Calu3 (cell line): ENCODE measurements at regions not wholly inside any gene's neighbourhood (a gene's known extent, or its start where the extent isn't known, plus 50 kb on each side); places are given as distances from the start of the nearest gene placed in this dataset.
"Not testable (repeated sequence)": the region's sequence is repeated elsewhere in the genome, so short reads cannot be mapped to it uniquely, and the experiment has no call there.

Experiments
- BruUV-seq: library from RNA; stranded (reverse); fragments of 400-500 nt; replicated peaks from 2 replicates; lab custom pipeline; 2021; lab: Mats Ljungman, UMichigan
- CTCF ChIA-PET: fragments of 300-600 bp; sonication (Branson Sonifier 250); formaldehyde crosslinking; loops from one replicate; lab custom pipeline; 2022; ENCODE audit warnings: antibody characterized with exemption; lab: Charles Lee
- DNase-seq: peaks from one replicate; pipeline ENCODE4 v3.0.0; 2022
- H3K27ac Mint-ChIP-seq: one replicate; pipeline ENCODE4 v1.8.0; 2022; ENCODE audit warnings: mixed read lengths; ENCODE audit not compliant: unreplicated experiment
- H3K27me3 Mint-ChIP-seq: one replicate; pipeline ENCODE4 v1.8.0; 2022; ENCODE audit warnings: mixed read lengths; ENCODE audit not compliant: unreplicated experiment
- H3K36me3 Mint-ChIP-seq: one replicate; pipeline ENCODE4 v1.8.0; 2022; ENCODE audit warnings: mild to moderate bottlenecking, moderate library complexity, mixed read lengths; ENCODE audit not compliant: insufficient read depth, unreplicated experiment
- H3K4me1 Mint-ChIP-seq: one replicate; pipeline ENCODE4 v1.8.0; 2022; ENCODE audit warnings: mild to moderate bottlenecking, low read depth, mixed read lengths; ENCODE audit not compliant: unreplicated experiment
- H3K4me3 Mint-ChIP-seq: one replicate; pipeline ENCODE4 v1.8.0; 2022; ENCODE audit warnings: mild to moderate bottlenecking, low read depth, moderate library complexity, mixed read lengths; ENCODE audit not compliant: unreplicated experiment
- H3K9me3 Mint-ChIP-seq: one replicate; pipeline ENCODE4 v1.8.0; 2022; ENCODE audit warnings: low read depth, mixed read lengths; ENCODE audit not compliant: unreplicated experiment
- intact Hi-C: fragments of 100-400 bp; cut with micrococcal nuclease; formaldehyde crosslinking; loops from one replicate; pipeline ENCODE4 v1.10.0; 2022; ENCODE audit not compliant: unreplicated experiment
- TF ChIP-seq, protein P1 (sequence below): fragments of 200-600 bp; IDR thresholded peaks from one replicate; pipeline ENCODE4 v1.8.0; 2022; ENCODE audit warnings: antibody characterized with exemption; ENCODE audit not compliant: unreplicated experiment

DNA sequence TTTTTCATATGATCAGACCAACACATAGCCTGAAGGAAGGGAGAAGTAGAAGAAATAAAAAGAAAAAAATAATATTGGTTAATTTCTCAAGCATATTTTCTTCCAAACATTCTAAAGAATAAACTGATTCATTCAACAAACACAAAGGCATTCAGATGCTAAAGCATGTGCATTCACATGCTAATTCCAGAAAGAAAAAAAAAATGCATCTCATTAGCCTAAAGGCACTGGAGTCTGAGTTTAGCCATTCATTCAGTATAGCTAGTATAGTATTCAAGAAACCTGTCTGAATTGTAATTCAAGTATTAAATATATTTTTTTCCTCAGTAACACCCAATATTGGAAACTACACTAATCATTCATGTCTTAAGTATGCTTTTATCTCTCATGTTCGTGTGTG is 61.0 kb upstream of the FER start:
- peaks cover 23% of the 10 kb centered on the region for H3K4me1 Mint-ChIP-seq
- CTCF ChIA-PET = interaction anchor here (0.8 to 1.1 kb wide), 2 partner anchors 14 to 29 kb away, joined by 3 to 5 read pairs; no protein-coding TSS in a partner anchor
- no peak for DNase-seq
- H3K9me3 Mint-ChIP-seq = no peaks in the 10 kb centered on the region
- peaks cover 5% of the 10 kb centered on the region for H3K36me3 Mint-ChIP-seq
- intact Hi-C loops = no loop called here
- no peak overlapping the region for H3K27ac Mint-ChIP-seq
- H3K4me3 Mint-ChIP-seq = no peak overlapping the region
- no peaks in the 10 kb centered on the region for H3K27me3 Mint-ChIP-seq
- BruUV-seq = no TSS peak
- TF ChIP-seq, protein P1, sequence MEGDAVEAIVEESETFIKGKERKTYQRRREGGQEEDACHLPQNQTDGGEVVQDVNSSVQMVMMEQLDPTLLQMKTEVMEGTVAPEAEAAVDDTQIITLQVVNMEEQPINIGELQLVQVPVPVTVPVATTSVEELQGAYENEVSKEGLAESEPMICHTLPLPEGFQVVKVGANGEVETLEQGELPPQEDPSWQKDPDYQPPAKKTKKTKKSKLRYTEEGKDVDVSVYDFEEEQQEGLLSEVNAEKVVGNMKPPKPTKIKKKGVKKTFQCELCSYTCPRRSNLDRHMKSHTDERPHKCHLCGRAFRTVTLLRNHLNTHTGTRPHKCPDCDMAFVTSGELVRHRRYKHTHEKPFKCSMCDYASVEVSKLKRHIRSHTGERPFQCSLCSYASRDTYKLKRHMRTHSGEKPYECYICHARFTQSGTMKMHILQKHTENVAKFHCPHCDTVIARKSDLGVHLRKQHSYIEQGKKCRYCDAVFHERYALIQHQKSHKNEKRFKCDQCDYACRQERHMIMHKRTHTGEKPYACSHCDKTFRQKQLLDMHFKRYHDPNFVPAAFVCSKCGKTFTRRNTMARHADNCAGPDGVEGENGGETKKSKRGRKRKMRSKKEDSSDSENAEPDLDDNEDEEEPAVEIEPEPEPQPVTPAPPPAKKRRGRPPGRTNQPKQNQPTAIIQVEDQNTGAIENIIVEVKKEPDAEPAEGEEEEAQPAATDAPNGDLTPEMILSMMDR = no peak

DNA sequence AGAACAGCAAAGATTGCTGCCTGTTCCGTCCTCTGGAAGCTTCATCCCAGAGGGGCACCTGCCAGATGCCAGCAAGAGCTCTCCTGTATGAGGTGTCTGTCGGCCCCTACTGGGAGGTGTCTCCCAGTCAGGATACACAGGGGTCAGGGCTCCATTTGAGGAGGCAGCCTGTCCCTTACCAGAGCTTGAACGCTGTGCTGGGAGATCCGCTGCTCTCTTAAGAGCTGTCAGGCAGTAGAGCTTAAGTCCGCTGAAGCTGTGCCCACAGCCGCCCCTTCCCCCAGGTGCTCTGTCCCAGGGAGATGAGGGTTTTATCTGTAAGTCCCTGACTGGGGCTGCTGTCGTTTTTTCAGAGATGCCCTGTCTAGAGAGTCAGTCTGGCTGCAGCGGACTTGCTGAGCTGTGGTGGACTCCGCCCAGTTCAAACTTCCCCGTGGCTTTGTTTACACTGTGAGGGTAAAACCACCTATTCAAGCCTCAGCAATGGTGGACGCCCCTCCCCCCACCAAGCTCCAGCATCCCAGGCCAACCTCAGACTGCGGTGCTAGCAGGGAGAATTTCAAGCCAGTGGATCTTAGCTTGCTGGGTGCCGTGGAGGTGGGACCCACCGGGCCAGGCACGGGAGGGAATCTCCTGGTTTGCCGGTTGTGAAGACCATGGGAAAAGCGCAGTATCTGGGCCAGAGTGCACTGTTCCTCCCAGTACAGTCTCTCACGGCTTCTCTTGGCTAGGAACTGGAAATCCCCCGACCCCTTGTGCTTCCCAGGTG is 62.1 kb upstream of the FER start:
- H3K9me3 Mint-ChIP-seq, H3K27me3 Mint-ChIP-seq, H3K36me3 Mint-ChIP-seq, intact Hi-C loops, H3K27ac Mint-ChIP-seq, BruUV-seq: not testable (repeated sequence)
- Mint-ChIP-seq H3K4me3 (peak overlapping the region; percentile 64), H3K4me1 (peaks cover 23% of the 10 kb centered on the region)
- CTCF ChIA-PET = interaction anchor here (0.6 to 1.5 kb wide), 6 partner anchors 14 to 1180 kb away, joined by 3 to 5 read pairs (median 3); no protein-coding TSS in a partner anchor
- peak; percentile 66 for DNase-seq

DNA sequence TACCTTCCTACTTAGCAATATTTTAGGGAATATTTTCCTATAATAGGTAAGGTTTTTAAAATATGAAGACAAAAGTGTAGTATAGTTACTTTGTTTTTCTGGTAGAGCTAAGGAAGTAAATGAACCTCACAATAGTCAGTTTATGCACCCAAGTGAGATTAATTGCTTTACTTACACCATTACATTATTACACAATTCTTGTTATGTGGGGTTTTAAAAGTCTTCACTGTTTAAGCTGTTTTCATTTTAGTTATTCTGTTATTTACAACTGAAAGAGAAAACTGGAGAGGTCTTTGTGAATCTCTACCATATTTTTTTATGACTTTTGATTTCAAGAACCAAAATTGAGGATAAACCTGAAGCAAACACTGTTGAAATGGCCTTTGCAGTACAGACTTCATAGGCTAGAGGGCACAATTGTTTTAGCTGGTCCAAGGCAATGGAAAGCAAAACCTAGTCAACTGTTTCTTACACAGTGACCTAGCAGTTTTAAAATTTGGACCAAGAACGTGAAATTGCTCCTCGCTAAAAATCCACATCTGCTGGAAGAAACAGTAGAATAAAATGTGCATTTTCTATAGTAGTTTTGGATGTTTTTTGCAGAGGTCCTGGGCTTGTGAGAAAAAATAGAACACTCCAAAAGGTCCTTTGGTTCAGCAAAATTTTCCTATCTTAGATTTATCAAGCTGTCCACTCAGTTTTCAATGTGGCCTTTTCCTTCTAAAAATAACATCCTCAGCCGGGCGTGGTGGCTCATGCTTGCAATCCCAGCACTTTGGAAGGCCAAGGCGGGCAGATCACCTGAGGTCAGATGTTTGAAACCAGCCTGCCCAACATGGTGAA is 66.4 kb upstream of the FER start:
- Mint-ChIP-seq H3K36me3 (peaks cover 5% of the 10 kb centered on the region), H3K27ac (no peak overlapping the region), H3K27me3 (no peaks in the 10 kb centered on the region), H3K4me1 (peaks cover 21% of the 10 kb centered on the region), H3K4me3 (no peak overlapping the region), H3K9me3 (no peaks in the 10 kb centered on the region)
- no TSS peak for BruUV-seq
- intact Hi-C loops = loop anchor here (1.0 to 5.0 kb wide), 5 partner anchors 39 to 1006 kb away; partner anchors contain the start of genes FER and MAN2A1
- DNase-seq = peak; percentile 57
- TF ChIP-seq, protein P1 = peak; percentile 66
- CTCF ChIA-PET = interaction anchor here (0.5 to 1.5 kb wide), 5 partner anchors 10 to 786 kb away, joined by 3 to 8 read pairs (median 5); no protein-coding TSS in a partner anchor

DNA sequence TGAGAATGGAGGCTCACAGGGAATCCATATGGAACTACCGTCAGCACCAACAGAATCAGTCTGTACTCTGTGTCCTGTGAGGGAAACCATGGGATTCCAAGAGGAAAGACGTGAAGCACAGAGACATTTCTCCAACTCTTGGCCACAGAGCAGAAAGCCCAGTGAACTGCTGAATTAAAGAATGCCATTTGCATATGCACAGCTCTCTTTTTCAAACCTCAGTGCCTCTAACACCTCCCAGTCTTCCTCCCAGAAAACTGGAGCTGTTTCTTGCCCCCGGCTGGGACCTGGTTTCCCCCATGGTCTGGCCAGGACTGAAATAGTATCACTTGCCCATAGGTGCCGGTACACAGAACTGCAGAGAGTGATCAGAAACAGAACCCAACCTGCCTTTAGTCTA is 69.6 kb upstream of the FER start:
- H3K9me3 Mint-ChIP-seq = no peaks in the 10 kb centered on the region
- intact Hi-C loops = no loop called here
- CTCF ChIA-PET = no interaction called here
- no TSS peak for BruUV-seq
- H3K4me3 Mint-ChIP-seq = no peak overlapping the region
- TF ChIP-seq, protein P1 = no peak
- no peaks in the 10 kb centered on the region for H3K27me3 Mint-ChIP-seq
- H3K36me3 Mint-ChIP-seq = no peaks in the 10 kb centered on the region
- no peak overlapping the region for H3K27ac Mint-ChIP-seq
- DNase-seq = no peak
- H3K4me1 Mint-ChIP-seq = peaks cover 7% of the 10 kb centered on the region
